ENCODE measurements at regions not wholly inside any gene's neighbourhood (a gene's known extent, or its start where the extent isn't known, plus 50 kb on each side); places are given as distances from the start of the nearest gene placed in this dataset.

DNA sequence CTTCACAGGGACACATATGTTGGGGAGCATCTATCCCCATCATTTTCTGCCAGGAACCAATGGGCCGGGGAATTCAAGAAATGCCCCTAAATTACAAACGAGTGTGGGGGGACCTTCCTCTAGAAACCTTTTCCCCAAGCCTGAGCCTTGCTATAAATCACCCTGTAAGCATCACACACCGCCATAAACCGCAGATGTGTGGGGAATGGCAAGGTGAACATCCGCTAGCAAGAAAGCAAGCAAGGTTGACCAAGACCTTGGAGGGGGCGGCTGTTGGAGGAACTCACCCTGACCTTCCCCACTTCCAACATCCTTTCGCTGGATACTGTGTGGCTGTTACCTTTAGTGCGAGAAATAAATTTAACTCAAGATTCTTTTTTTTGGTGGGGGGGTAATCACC is 693.3 kb upstream of the TBX3 start:
- Histone ChIP-seq H3K36me3 (no peaks in the 10 kb centered on the region), H3K9me3 (no peaks in the 10 kb centered on the region), H3K4me3 (no peak overlapping the region), H3K4me1 (ENCODE audit: control insufficient read depth in 1 of 2, low read depth in 2 of 2) (no peaks in the 10 kb centered on the region), H3K27ac (no peak overlapping the region), H3K27me3 (replicated peaks; ENCODE audit: insufficient read depth) (no peaks in the 10 kb centered on the region)
- ATAC-seq (ENCODE audit: insufficient number of reproducible peaks, low FRiP score, low read depth) (no peak), DNase-seq (ENCODE audit: low spot score) (no peak)
- TF ChIP-seq, protein P1, sequence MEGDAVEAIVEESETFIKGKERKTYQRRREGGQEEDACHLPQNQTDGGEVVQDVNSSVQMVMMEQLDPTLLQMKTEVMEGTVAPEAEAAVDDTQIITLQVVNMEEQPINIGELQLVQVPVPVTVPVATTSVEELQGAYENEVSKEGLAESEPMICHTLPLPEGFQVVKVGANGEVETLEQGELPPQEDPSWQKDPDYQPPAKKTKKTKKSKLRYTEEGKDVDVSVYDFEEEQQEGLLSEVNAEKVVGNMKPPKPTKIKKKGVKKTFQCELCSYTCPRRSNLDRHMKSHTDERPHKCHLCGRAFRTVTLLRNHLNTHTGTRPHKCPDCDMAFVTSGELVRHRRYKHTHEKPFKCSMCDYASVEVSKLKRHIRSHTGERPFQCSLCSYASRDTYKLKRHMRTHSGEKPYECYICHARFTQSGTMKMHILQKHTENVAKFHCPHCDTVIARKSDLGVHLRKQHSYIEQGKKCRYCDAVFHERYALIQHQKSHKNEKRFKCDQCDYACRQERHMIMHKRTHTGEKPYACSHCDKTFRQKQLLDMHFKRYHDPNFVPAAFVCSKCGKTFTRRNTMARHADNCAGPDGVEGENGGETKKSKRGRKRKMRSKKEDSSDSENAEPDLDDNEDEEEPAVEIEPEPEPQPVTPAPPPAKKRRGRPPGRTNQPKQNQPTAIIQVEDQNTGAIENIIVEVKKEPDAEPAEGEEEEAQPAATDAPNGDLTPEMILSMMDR (IDR thresholded peaks at IDR 0.05): no peak

DNA sequence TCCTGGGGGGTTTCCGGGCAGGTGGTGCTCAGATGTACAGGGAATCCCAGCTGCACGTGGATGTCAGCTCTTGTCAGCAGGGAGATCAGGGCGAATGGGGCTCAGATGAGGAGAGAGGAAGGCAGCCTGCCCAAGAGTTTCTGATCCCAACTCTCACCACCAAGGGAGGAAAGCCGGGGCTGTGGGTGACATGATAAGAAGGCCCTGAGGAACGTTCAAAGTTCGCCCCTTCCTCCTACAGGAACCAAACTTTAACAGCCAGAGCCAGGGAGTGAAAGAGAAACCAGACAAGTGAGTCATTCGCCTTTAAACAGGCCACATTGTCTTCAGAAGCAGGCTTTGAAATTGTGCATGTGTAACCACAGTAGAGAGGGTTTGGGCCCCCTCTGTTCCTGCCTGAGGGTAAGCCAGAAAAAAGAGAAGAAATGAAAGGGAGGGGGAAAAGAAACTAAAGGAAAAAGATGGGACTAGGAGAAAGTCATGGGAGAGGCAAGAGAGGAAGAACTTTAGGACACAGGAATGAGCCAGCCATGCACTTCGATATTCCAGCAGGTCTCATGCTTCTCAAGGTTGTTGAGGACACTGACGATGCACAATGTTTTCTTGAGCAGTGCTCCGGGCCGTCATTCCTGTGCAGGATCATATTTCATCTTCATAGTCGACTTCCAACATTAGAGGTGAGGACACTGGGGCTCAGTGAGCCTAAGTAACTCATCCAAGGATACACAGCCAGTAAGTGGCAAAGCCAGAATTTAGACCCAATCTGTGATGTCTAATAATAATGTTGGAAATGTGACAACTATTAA is 691.4 kb upstream of the TBX3 start:
- H3K9me3 ChIP-seq: no peaks in the 10 kb centered on the region
- ATAC-seq (ENCODE audit: insufficient number of reproducible peaks, low FRiP score, low read depth) (no peak), DNase-seq (ENCODE audit: low spot score) (no peak)
- H3K4me3 ChIP-seq: no peak overlapping the region
- H3K4me1 ChIP-seq (ENCODE audit: control insufficient read depth in 1 of 2, low read depth in 2 of 2): no peaks in the 10 kb centered on the region
- H3K27me3 ChIP-seq (replicated peaks; ENCODE audit: insufficient read depth): no peaks in the 10 kb centered on the region
- H3K36me3 ChIP-seq: no peaks in the 10 kb centered on the region
- H3K27ac ChIP-seq: no peak overlapping the region
- TF ChIP-seq, protein P1 (IDR thresholded peaks at IDR 0.05): no peak

GRCh38 chr12:115374480-115375185 is 690.7 kb upstream of the TBX3 start:
- Histone ChIP-seq H3K36me3 (no peaks in the 10 kb centered on the region), H3K27me3 (replicated peaks; ENCODE audit: insufficient read depth) (no peaks in the 10 kb centered on the region), H3K4me3 (no peak overlapping the region), H3K27ac (no peak overlapping the region), H3K9me3 (no peaks in the 10 kb centered on the region), H3K4me1 (ENCODE audit: control insufficient read depth in 1 of 2, low read depth in 2 of 2) (no peaks in the 10 kb centered on the region)
- TF ChIP-seq, protein P1 (IDR thresholded peaks at IDR 0.05): no peak
- DNase-seq (ENCODE audit: low spot score) (no peak), ATAC-seq (ENCODE audit: insufficient number of reproducible peaks, low FRiP score, low read depth) (no peak)

DNA sequence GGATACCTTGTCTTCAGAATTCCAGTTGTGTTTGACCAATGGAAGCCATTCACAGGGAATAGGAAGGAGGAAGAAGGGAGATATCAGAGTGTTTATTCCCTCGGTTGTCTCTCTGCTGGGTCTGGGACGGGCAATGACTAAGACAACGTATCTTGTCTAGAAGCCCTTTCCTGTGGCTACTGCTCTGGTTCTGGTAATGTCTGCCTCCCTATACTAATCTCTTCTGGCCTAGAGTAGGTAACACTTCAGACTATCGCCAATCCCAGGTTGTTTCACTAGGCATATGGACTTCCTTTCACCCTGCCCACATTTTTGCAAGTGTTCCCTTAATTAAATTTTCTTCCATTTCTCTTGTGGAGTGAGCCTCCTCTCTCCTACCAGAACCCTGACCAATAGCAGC is 687.7 kb upstream of the TBX3 start:
- ATAC-seq (ENCODE audit: insufficient number of reproducible peaks, low FRiP score, low read depth) (no peak), DNase-seq (ENCODE audit: low spot score) (no peak)
- no peak overlapping the region for H3K4me3 ChIP-seq
- H3K4me1 ChIP-seq (ENCODE audit: control insufficient read depth in 1 of 2, low read depth in 2 of 2): no peaks in the 10 kb centered on the region
- no peak overlapping the region for H3K27ac ChIP-seq
- H3K27me3 ChIP-seq (replicated peaks; ENCODE audit: insufficient read depth): no peaks in the 10 kb centered on the region
- TF ChIP-seq, protein P1 (IDR thresholded peaks at IDR 0.05): no peak
- H3K9me3 ChIP-seq: no peaks in the 10 kb centered on the region
- H3K36me3 ChIP-seq: no peaks in the 10 kb centered on the region

GRCh38 chr12:115370650-115371049 is 686.7 kb upstream of the TBX3 start:
- Histone ChIP-seq H3K4me3 (no peak overlapping the region), H3K4me1 (ENCODE audit: control insufficient read depth in 1 of 2, low read depth in 2 of 2) (no peaks in the 10 kb centered on the region), H3K27me3 (replicated peaks; ENCODE audit: insufficient read depth) (no peaks in the 10 kb centered on the region), H3K36me3 (no peaks in the 10 kb centered on the region), H3K27ac (no peak overlapping the region), H3K9me3 (no peaks in the 10 kb centered on the region)
- TF ChIP-seq, protein P1 (IDR thresholded peaks at IDR 0.05): no peak
- DNase-seq (ENCODE audit: low spot score): no peak
- no peak for ATAC-seq (ENCODE audit: insufficient number of reproducible peaks, low FRiP score, low read depth)

Data from thoracic aorta (tissue), 2 donors.